Upper lobe of right lung (tissue), 1 donor: ENCODE measurements at regions not wholly inside any gene's neighbourhood (a gene's known extent, or its start where the extent isn't known, plus 50 kb on each side); places are given as distances from the start of the nearest gene placed in this dataset.

ENCODE experiments used
- ATAC-seq: fragments of 200-7000 bp; cut with Tn5 transposase; one replicate; pipeline ENCODE4 v1.9.1; 2020; ENCODE audit warnings: mild to moderate bottlenecking, moderate library complexity
- DNase-seq: peaks from one replicate; pipeline ENCODE4 v3.0.0-alpha.2; 2020
- H3K27ac ChIP-seq: fragments of 200-600 bp; one replicate; pipeline ENCODE4 v1.8.0; 2022
- H3K27me3 ChIP-seq: fragments of 200-600 bp; one replicate; pipeline ENCODE4 v1.8.0; 2022; ENCODE audit warnings: mild to moderate bottlenecking
- H3K36me3 ChIP-seq: fragments of 200-600 bp; one replicate; pipeline ENCODE4 v1.8.0; 2022
- H3K4me1 ChIP-seq: fragments of 200-600 bp; one replicate; pipeline ENCODE4 v1.8.0; 2022
- H3K4me3 ChIP-seq: fragments of 200-600 bp; one replicate; pipeline ENCODE4 v1.8.0; 2022; ENCODE audit warnings: mild to moderate bottlenecking
- H3K9me3 ChIP-seq: fragments of 200-600 bp; one replicate; pipeline ENCODE4 v1.8.0; 2022
- CTCF ChIP-seq: fragments of 200-600 bp; IDR thresholded peaks from one replicate; pipeline ENCODE4 v1.8.0; 2022; ENCODE audit warnings: antibody characterized with exemption
- intact Hi-C: fragments of 100-400 bp; cut with DNase I; formaldehyde crosslinking; loops from one replicate; pipeline ENCODE4 v1.11.0; 2022
- donor health status: DM: no; HTN: yes; CAD: no; lungs with severe emphysema.

GRCh38 chr7:19249281-19249680, 104.1 kb upstream of the FERD3L start:
- TF ChIP-seq CTCF: no peak
- no peaks in the 10 kb centered on the region for H3K36me3 ChIP-seq
- DNase-seq (no peak), ATAC-seq (no peak)
- H3K27ac ChIP-seq: no peak overlapping the region
- H3K27me3 ChIP-seq: no peaks in the 10 kb centered on the region
- H3K4me1 ChIP-seq: no peaks in the 10 kb centered on the region
- no peaks in the 10 kb centered on the region for H3K9me3 ChIP-seq
- no peak overlapping the region for H3K4me3 ChIP-seq
- intact Hi-C loops: no loop called here

DNA sequence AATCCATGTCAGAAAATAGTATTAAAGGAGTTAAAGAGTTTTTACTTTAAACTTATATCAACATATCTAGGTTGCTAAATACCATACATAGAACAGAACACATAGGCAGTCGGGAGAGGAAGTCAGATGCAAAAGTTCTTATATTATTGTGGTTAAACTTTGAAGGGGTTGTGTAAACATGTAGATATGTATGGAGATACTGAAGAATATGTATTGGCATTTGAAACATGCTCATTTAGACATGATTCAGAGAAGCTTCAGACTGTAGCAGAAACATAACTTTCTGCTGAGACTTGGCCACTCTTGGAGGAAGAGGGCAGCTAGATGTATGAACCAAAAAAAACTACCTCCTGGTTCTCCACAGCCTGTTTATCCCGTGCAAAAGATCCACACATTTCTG, 103.5 kb upstream of the FERD3L start:
- no peak overlapping the region for H3K27ac ChIP-seq
- no peak overlapping the region for H3K4me3 ChIP-seq
- intact Hi-C loops: no loop called here
- H3K4me1 ChIP-seq: no peaks in the 10 kb centered on the region
- DNase-seq: no peak
- no peak for ATAC-seq
- no peak for TF ChIP-seq CTCF
- H3K27me3 ChIP-seq: no peaks in the 10 kb centered on the region
- no peaks in the 10 kb centered on the region for H3K9me3 ChIP-seq
- no peaks in the 10 kb centered on the region for H3K36me3 ChIP-seq

DNA sequence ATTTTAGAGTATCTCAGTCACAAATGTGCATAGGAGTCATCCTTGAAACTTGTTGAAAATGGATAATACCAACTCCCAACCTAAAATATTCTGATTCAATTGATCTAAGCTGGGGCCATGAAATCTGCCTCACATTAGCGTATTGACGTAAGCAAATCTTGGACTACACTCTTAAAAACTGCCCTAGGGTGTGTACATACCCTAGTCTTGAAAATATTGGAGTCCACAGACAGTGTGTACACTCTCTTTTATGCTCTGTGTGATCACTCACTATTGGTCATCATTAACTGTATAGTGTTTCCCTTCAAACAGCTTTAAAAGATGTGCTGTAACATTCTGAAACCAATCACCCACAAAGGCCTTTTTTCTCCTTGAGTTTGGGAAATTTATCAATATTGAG, 102.9 kb upstream of the FERD3L start:
- Histone ChIP-seq H3K4me1 (no peaks in the 10 kb centered on the region), H3K36me3 (no peaks in the 10 kb centered on the region), H3K27ac (no peak overlapping the region), H3K27me3 (no peaks in the 10 kb centered on the region), H3K9me3 (no peaks in the 10 kb centered on the region), H3K4me3 (no peak overlapping the region)
- no peak for ATAC-seq
- no peak for TF ChIP-seq CTCF
- intact Hi-C loops: no loop called here
- DNase-seq: no peak

DNA sequence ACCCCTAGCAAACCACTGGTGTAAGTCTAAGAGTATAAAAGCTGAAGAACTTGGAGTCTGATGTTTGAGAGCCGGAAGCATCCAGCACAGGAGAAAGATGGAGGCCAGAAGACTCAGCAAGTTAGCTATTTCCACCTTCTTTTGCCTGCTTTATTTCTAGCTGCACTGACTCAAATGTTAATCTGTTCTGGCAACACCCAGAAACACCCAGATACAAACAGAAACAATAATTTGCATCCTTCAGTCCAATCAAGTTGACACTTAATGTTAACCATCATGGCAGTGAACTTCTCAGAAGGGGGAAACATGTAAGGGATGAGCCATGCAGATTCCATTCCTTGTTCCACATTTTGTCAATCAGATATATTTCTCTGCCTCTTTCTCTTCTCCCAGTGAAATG, 101.8 kb upstream of the FERD3L start:
- DNase-seq (no peak), ATAC-seq (no peak)
- no peak for TF ChIP-seq CTCF
- Histone ChIP-seq H3K36me3 (no peaks in the 10 kb centered on the region), H3K4me3 (no peak overlapping the region), H3K27ac (no peak overlapping the region), H3K27me3 (no peaks in the 10 kb centered on the region), H3K9me3 (no peaks in the 10 kb centered on the region), H3K4me1 (no peaks in the 10 kb centered on the region)
- intact Hi-C loops: no loop called here

- Histone ChIP-seq H3K36me3 (no peaks in the 10 kb centered on the region), H3K27ac (no peak overlapping the region), H3K27me3 (no peaks in the 10 kb centered on the region), H3K4me1 (no peaks in the 10 kb centered on the region), H3K9me3 (no peaks in the 10 kb centered on the region), H3K4me3 (no peak overlapping the region)
- intact Hi-C loops: no loop called here
- no peak for TF ChIP-seq CTCF
- ATAC-seq: no peak
- no peak for DNase-seq
These were observed 97.0 kb upstream of the FERD3L start for GRCh38 chr7:19242246-19242645.

DNA sequence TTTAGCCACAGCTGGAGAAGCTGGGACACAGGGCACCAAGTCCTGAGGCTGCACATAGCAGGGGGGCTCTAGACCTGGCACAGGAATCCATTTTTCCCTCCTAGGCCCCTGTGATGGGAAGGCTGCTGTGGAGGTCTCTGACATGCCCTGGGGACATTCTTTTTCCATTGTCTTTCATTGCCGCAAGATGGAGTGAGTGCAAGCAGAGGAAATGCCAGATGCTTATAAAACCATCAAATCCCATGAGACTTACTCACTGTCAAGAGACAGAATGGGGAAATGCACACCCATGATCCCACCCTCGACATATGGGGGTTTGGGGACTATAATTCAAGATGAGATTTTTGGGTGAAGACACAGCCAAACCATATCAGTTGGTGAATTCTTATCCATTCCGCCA, 94.7 kb upstream of the FERD3L start:
- intact Hi-C loops: no loop called here
- Histone ChIP-seq H3K36me3 (no peaks in the 10 kb centered on the region), H3K4me3 (no peak overlapping the region), H3K9me3 (no peaks in the 10 kb centered on the region), H3K4me1 (no peaks in the 10 kb centered on the region), H3K27me3 (no peaks in the 10 kb centered on the region), H3K27ac (no peak overlapping the region)
- DNase-seq (no peak), ATAC-seq (no peak)
- TF ChIP-seq CTCF: no peak
